ENCODE measurements at regions not wholly inside any gene's neighbourhood (a gene's known extent, or its start where the extent isn't known, plus 50 kb on each side); places are given as distances from the start of the nearest gene placed in this dataset.
A peak's percentile ranks its signal among the peaks of the same experiment; 100 is the strongest.

DNA sequence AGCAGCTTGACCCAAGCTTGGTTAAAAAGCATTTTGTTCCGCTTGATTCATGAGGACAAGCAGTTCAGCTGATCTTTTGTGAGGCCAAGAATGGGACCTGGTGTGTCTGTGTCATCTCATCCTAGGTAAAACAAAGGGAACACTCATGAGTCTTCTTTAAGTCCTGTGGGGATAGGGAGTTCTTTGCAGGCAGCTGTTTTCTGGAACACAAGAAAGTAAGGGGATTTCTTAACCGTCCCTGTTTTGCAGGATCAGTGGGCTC lies 134.5 kb upstream of the TMTC4 start:
- DNase-seq (ENCODE audit: low spot score), result no peak
- no TSS peak for BruUV-seq (replicated peaks)
- WGBS (ENCODE audit: low lambda C conversion rate), result 26% methylated on average over 2 of the region's 2 CpGs
- no peak for ATAC-seq
- POLR2A ChIA-PET, result interaction anchor here (1.2 kb wide), 1 partner anchor 134 kb away, joined by 3 read pairs; the partner anchor contains the start of gene TMTC4
- Histone ChIP-seq H3K27ac (ENCODE audit: extremely low read length, insufficient read depth, low read length) (no peak overlapping the region), H3K27me3 (ENCODE audit: control insufficient read depth in 1 of 2, insufficient read depth in 2 of 2, low read length in 2 of 2) (no peaks in the 10 kb centered on the region; a peak in 1 of 5 replicates), H3K79me2 (ENCODE audit: insufficient read depth, low read length) (no peaks in the 10 kb centered on the region), H2AFZ (ENCODE audit: low read length) (no peak overlapping the region), H3K4me3 (replicated peaks in 1 of 3; ENCODE audit: insufficient read depth in 1 of 3, low read depth in 2 of 3, low read length in 3 of 3) (no peak overlapping the region), H3K4me2 (ENCODE audit: low read depth, low read length) (peak overlapping the region; percentile 60), H3K9ac (ENCODE audit: insufficient read depth, low read depth, low read length) (no peak overlapping the region), H3K36me3 (replicated peaks in 1 of 2; ENCODE audit: control insufficient read depth in 1 of 2, insufficient read depth in 2 of 2, low read length in 2 of 2) (no peaks in the 10 kb centered on the region), H4K20me1 (ENCODE audit: insufficient read depth, low read length) (no peaks in the 10 kb centered on the region), H3K4me1 (ENCODE audit: insufficient read depth, low read length) (peaks cover 50% of the 10 kb centered on the region), H3K9me3 (ENCODE audit: low read length) (no peaks in the 10 kb centered on the region)
- TF ChIP-seq ADNP (CRISPR knock-in tag; IDR thresholded peaks at IDR 0.05) (no peak), PBX3 (CRISPR knock-in tag; IDR thresholded peaks at IDR 0.05; ENCODE audit: borderline replicate concordance) (no peak), ZNF570 (CRISPR knock-in tag; IDR thresholded peaks at IDR 0.05; ENCODE audit: borderline replicate concordance) (no peak), CHCHD3 (CRISPR knock-in tag; IDR thresholded peaks at IDR 0.05) (no peak), RBFOX2 (IDR thresholded peaks at IDR 0.05; ENCODE audit: low read depth, low read length) (no peak), TBP (CRISPR knock-in tag; IDR thresholded peaks at IDR 0.05) (no peak), ZNF772 (CRISPR knock-in tag; IDR thresholded peaks at IDR 0.05) (no peak)
- no peak for FAIRE-seq
- in situ Hi-C loops (cut with HindIII; ENCODE audit: extremely low pct_ligation_motif_present, low pct_unique_long_range_greater_than_20kb) (no loop called here), intact Hi-C loops (cut with micrococcal nuclease; ENCODE audit: unreplicated experiment) (no loop called here)
- CTCF ChIA-PET (ENCODE audit: low intra/inter-chr PET ratio, low total read pairs), result no interaction called here

GRCh38 chr13:100808330-100809128 lies 133.9 kb upstream of the TMTC4 start:
- no TSS peak for BruUV-seq (replicated peaks)
- no peaks in the 10 kb centered on the region for H3K36me3 ChIP-seq (replicated peaks in 1 of 2; ENCODE audit: control insufficient read depth in 1 of 2, insufficient read depth in 2 of 2, low read length in 2 of 2)
- WGBS (ENCODE audit: low lambda C conversion rate), result 18% methylated on average over 8 of the region's 8 CpGs
- H3K27ac ChIP-seq (ENCODE audit: extremely low read length, insufficient read depth, low read length), result no peak overlapping the region
- peak; percentile 92 for DNase-seq (ENCODE audit: low spot score)
- ChIA-PET CTCF (ENCODE audit: low intra/inter-chr PET ratio, low total read pairs) (no interaction called here), POLR2A (interaction anchor here (1.2 kb wide), 1 partner anchor 134 kb away, joined by 3 read pairs; the partner anchor contains the start of gene TMTC4)
- no peak overlapping the region for H3K9ac ChIP-seq (ENCODE audit: insufficient read depth, low read depth, low read length)
- H2AFZ ChIP-seq (ENCODE audit: low read length), result no peak overlapping the region
- no peak overlapping the region for H3K4me3 ChIP-seq (replicated peaks in 1 of 3; ENCODE audit: insufficient read depth in 1 of 3, low read depth in 2 of 3, low read length in 3 of 3)
- H4K20me1 ChIP-seq (ENCODE audit: insufficient read depth, low read length), result no peaks in the 10 kb centered on the region
- FAIRE-seq, result peak; percentile 18
- H3K4me1 ChIP-seq (ENCODE audit: insufficient read depth, low read length), result peaks cover 50% of the 10 kb centered on the region
- peak overlapping the region; percentile 60 for H3K4me2 ChIP-seq (ENCODE audit: low read depth, low read length)
- in situ Hi-C loops (cut with HindIII; ENCODE audit: extremely low pct_ligation_motif_present, low pct_unique_long_range_greater_than_20kb), result no loop called here
- no peaks in the 10 kb centered on the region; a peak in 1 of 5 replicates for H3K27me3 ChIP-seq (ENCODE audit: control insufficient read depth in 1 of 2, insufficient read depth in 2 of 2, low read length in 2 of 2)
- ATAC-seq, result peak; percentile 98
- H3K79me2 ChIP-seq (ENCODE audit: insufficient read depth, low read length), result no peaks in the 10 kb centered on the region
- H3K9me3 ChIP-seq (ENCODE audit: low read length), result no peaks in the 10 kb centered on the region
- intact Hi-C loops (cut with micrococcal nuclease; ENCODE audit: unreplicated experiment), result loop anchor here (1.0 kb wide), 1 partner anchor 74 kb away; no protein-coding TSS in a partner anchor
- TF ChIP-seq ZSCAN20 (CRISPR knock-in tag; IDR thresholded peaks at IDR 0.05; ENCODE audit: borderline replicate concordance) (no peak), ISL2 (CRISPR knock-in tag; IDR thresholded peaks at IDR 0.05) (0 out of 2 replicates have a peak, but pooled peaks have one; percentile 21), NR2F6 (IDR thresholded peaks at IDR 0.05) (peak; percentile 43; the same call in 1 of the 2 replicates), NR2F6 (CRISPR knock-in tag; IDR thresholded peaks at IDR 0.05) (peak; percentile 44), EP300 (IDR thresholded peaks at IDR 0.05; ENCODE audit: low read depth in 2 of 2, low read length in 2 of 2) (peak in 1 of 2 experiments; percentile 58; a peak in 2 of 4 replicates), EP300 (CRISPR knock-in tag; IDR thresholded peaks at IDR 0.05; ENCODE audit: borderline replicate concordance) (peak; percentile 61; the same call in 1 of the 2 replicates)
- TF ChIP-seq, protein P1, sequence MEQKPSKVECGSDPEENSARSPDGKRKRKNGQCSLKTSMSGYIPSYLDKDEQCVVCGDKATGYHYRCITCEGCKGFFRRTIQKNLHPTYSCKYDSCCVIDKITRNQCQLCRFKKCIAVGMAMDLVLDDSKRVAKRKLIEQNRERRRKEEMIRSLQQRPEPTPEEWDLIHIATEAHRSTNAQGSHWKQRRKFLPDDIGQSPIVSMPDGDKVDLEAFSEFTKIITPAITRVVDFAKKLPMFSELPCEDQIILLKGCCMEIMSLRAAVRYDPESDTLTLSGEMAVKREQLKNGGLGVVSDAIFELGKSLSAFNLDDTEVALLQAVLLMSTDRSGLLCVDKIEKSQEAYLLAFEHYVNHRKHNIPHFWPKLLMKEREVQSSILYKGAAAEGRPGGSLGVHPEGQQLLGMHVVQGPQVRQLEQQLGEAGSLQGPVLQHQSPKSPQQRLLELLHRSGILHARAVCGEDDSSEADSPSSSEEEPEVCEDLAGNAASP (CRISPR knock-in tag; IDR thresholded peaks at IDR 0.05; ENCODE audit: borderline replicate concordance), result no peak
